Activated gamma-delta T cell (primary cell): ENCODE measurements at regions not wholly inside any gene's neighbourhood (a gene's known extent, or its start where the extent isn't known, plus 50 kb on each side); places are given as distances from the start of the nearest gene placed in this dataset.

Experiments
- DNase-seq: peaks from one replicate; lab custom pipeline; 2025; lab: John Stamatoyannopoulos, UW

GRCh38 chr6:79864421-79864820 lies 82.9 kb downstream of the ELOVL4 start:
- DNase-seq: no peak

- no peak for DNase-seq
Observed at GRCh38 chr6:79864001-79864400, 83.4 kb downstream of the ELOVL4 start.

GRCh38 chr6:79863566-79863965 lies 83.8 kb downstream of the ELOVL4 start:
- no peak for DNase-seq

- DNase-seq: no peak
Observed at GRCh38 chr6:79862711-79863110, 84.6 kb downstream of the ELOVL4 start.

- no peak for DNase-seq
Observed at GRCh38 chr6:79862126-79862525, 85.2 kb downstream of the ELOVL4 start.

- DNase-seq: no peak
Observed at GRCh38 chr6:79861023-79861422, 86.3 kb downstream of the ELOVL4 start.

GRCh38 chr6:79847426-79847825 lies 99.9 kb downstream of the ELOVL4 start:
- no peak for DNase-seq

GRCh38 chr6:79842376-79843040 lies 104.8 kb downstream of the ELOVL4 start:
- DNase-seq: no peak

GRCh38 chr6:79841577-79842375 lies 105.6 kb downstream of the ELOVL4 start:
- no peak for DNase-seq

- no peak for DNase-seq
Observed at GRCh38 chr6:79838851-79839250, 108.5 kb downstream of the ELOVL4 start.

- DNase-seq: no peak
Observed at GRCh38 chr6:79833964-79834284, 113.4 kb downstream of the ELOVL4 start.

GRCh38 chr6:79833264-79833963 lies 113.9 kb downstream of the ELOVL4 start:
- DNase-seq: no peak

GRCh38 chr6:79832723-79833122 lies 114.6 kb downstream of the ELOVL4 start:
- no peak for DNase-seq

- no peak for DNase-seq
Observed at GRCh38 chr6:79824202-79824601, 123.2 kb downstream of the ELOVL4 start.

GRCh38 chr6:79821859-79822258 lies 125.5 kb downstream of the ELOVL4 start:
- DNase-seq: no peak

- no peak for DNase-seq
Observed at GRCh38 chr6:79818471-79818870, 128.9 kb downstream of the ELOVL4 start.

GRCh38 chr6:79814940-79815339 lies 132.4 kb downstream of the ELOVL4 start:
- no peak for DNase-seq

- no peak for DNase-seq
Observed at GRCh38 chr6:79813854-79814709, 133.3 kb downstream of the ELOVL4 start.

- no peak for DNase-seq
Observed at GRCh38 chr6:79813143-79813850, 134.1 kb downstream of the ELOVL4 start.

GRCh38 chr6:79812195-79812594 lies 135.2 kb downstream of the ELOVL4 start:
- no peak for DNase-seq

- no peak for DNase-seq
Observed at GRCh38 chr6:79810871-79811270, 136.5 kb downstream of the ELOVL4 start.
